MCF 10A (cell line): ENCODE measurements at regions not wholly inside any gene's neighbourhood (a gene's known extent, or its start where the extent isn't known, plus 50 kb on each side); places are given as distances from the start of the nearest gene placed in this dataset.

ENCODE experiments used
- BruUV-seq: library from RNA; stranded (reverse); fragments of 400-500 nt; replicated peaks from 2 replicates; lab custom pipeline; 2021; lab: Mats Ljungman, UMichigan
- CTCF ChIA-PET: fragments of 300-600 bp; sonication (Branson Sonifier 250); formaldehyde crosslinking; extraction: SDS; loops from one replicate; lab custom pipeline; 2021; ENCODE audit warnings: antibody characterized with exemption, inconsistent platforms; lab: Yijun Ruan, JAX
- POLR2A ChIA-PET: fragments of 300-600, 350-650 bp; sonication (Branson Sonifier 250); formaldehyde crosslinking; extraction: SDS; loops from one replicate; lab custom pipeline; 2020; ENCODE audit warnings: antibody characterized with exemption, inconsistent platforms; lab: Yijun Ruan, JAX
- DNase-seq: peaks from one replicate; pipeline ENCODE4 v3.0.0-alpha.2; 2018; ENCODE audit not compliant: unreplicated experiment
- H3K27ac Mint-ChIP-seq: one replicate; pipeline ENCODE4 v1.8.0; 2022; ENCODE audit warnings: mild to moderate bottlenecking, low read depth, mixed read lengths; ENCODE audit not compliant: unreplicated experiment
- H3K27me3 Mint-ChIP-seq: one replicate; pipeline ENCODE4 v1.8.0; 2022; ENCODE audit warnings: mixed read lengths; ENCODE audit not compliant: insufficient read depth, unreplicated experiment
- H3K36me3 Mint-ChIP-seq: one replicate; pipeline ENCODE4 v1.8.0; 2022; ENCODE audit warnings: mild to moderate bottlenecking, moderate library complexity, mixed read lengths; ENCODE audit not compliant: insufficient read depth, unreplicated experiment
- H3K4me1 Mint-ChIP-seq: one replicate; pipeline ENCODE4 v1.8.0; 2022; ENCODE audit warnings: mixed read lengths; ENCODE audit not compliant: insufficient read depth, unreplicated experiment
- H3K4me3 Mint-ChIP-seq: one replicate; pipeline ENCODE4 v1.8.0; 2022; ENCODE audit warnings: mild to moderate bottlenecking, moderate library complexity, mixed read lengths; ENCODE audit not compliant: unreplicated experiment
- H3K9me3 Mint-ChIP-seq: one replicate; pipeline ENCODE4 v1.8.0; 2022; ENCODE audit warnings: mixed read lengths; ENCODE audit not compliant: unreplicated experiment
- CTCF ChIP-seq: fragments of 200-600 bp; IDR thresholded peaks from one replicate; pipeline ENCODE4 v1.8.0; 2022; ENCODE audit warnings: antibody characterized with exemption, mild to moderate bottlenecking; ENCODE audit not compliant: unreplicated experiment
- intact Hi-C: fragments of 100-400 bp; cut with micrococcal nuclease; formaldehyde crosslinking; loops from 2 replicates; pipeline ENCODE4 v1.14.1; 2022

GRCh38 chr3:130256821-130257340, 88.6 kb upstream of the COL6A5 start:
- no peak for DNase-seq
- ChIA-PET CTCF (interaction anchor here (0.6 to 1.0 kb wide), 2 partner anchors 131 to 1782 kb away, joined by 3 read pairs; no protein-coding TSS in a partner anchor), POLR2A (no interaction called here)
- H3K4me3 Mint-ChIP-seq = no peak overlapping the region
- intact Hi-C loops = no loop called here
- no peaks in the 10 kb centered on the region for H3K36me3 Mint-ChIP-seq
- no peak for TF ChIP-seq CTCF
- no peak overlapping the region for H3K27ac Mint-ChIP-seq
- H3K27me3 Mint-ChIP-seq = no peaks in the 10 kb centered on the region
- H3K4me1 Mint-ChIP-seq = peaks cover 7% of the 10 kb centered on the region
- no peaks in the 10 kb centered on the region for H3K9me3 Mint-ChIP-seq
- no TSS peak for BruUV-seq

GRCh38 chr3:130258532-130258952, 86.9 kb upstream of the COL6A5 start:
- POLR2A ChIA-PET = no interaction called here
- Mint-ChIP-seq H3K27me3 (no peaks in the 10 kb centered on the region), H3K4me3 (no peak overlapping the region), H3K27ac (no peak overlapping the region), H3K4me1 (peaks cover 7% of the 10 kb centered on the region), H3K9me3 (no peaks in the 10 kb centered on the region), H3K36me3 (no peaks in the 10 kb centered on the region)
- BruUV-seq = no TSS peak
- no peak for TF ChIP-seq CTCF
- CTCF ChIA-PET = interaction anchor here (0.7 to 2.4 kb wide), 2 partner anchors 18 to 1776 kb away, joined by 4 to 10 read pairs; partner anchors contain the start of gene CPNE4
- intact Hi-C loops = no loop called here
- peak; percentile 62 for DNase-seq

GRCh38 chr3:130259166-130259874, 86.2 kb upstream of the COL6A5 start:
- peaks cover 7% of the 10 kb centered on the region for H3K4me1 Mint-ChIP-seq
- no peaks in the 10 kb centered on the region for H3K27me3 Mint-ChIP-seq
- H3K27ac Mint-ChIP-seq = no peak overlapping the region
- no peak for DNase-seq
- POLR2A ChIA-PET = interaction anchor here (0.8 kb wide), 1 partner anchor 14 kb away, joined by 3 read pairs; no protein-coding TSS in a partner anchor
- no peaks in the 10 kb centered on the region for H3K36me3 Mint-ChIP-seq
- CTCF ChIA-PET = interaction anchor here (0.7 to 2.4 kb wide), 2 partner anchors 17 to 1776 kb away, joined by 4 to 10 read pairs; partner anchors contain the start of gene CPNE4
- intact Hi-C loops = no loop called here
- H3K9me3 Mint-ChIP-seq = no peaks in the 10 kb centered on the region
- no TSS peak for BruUV-seq
- no peak overlapping the region for H3K4me3 Mint-ChIP-seq
- no peak for TF ChIP-seq CTCF

- H3K36me3 Mint-ChIP-seq = no peaks in the 10 kb centered on the region
- H3K4me3 Mint-ChIP-seq = no peak overlapping the region
These were observed 84.6 kb upstream of the COL6A5 start for GRCh38 chr3:130260918-130261317.

More at GRCh38 chr3:130260918-130261317, 84.6 kb upstream of the COL6A5 start:
- no peak for DNase-seq
- Mint-ChIP-seq H3K4me1 (peaks cover 7% of the 10 kb centered on the region), H3K27me3 (no peaks in the 10 kb centered on the region), H3K9me3 (no peaks in the 10 kb centered on the region), H3K27ac (no peak overlapping the region)
- intact Hi-C loops = no loop called here
- ChIA-PET CTCF (interaction anchor here (0.6 to 2.4 kb wide), 3 partner anchors 11 to 16 kb away, joined by 3 to 10 read pairs (median 5); no protein-coding TSS in a partner anchor), POLR2A (interaction anchor here (1.0 kb wide), 1 partner anchor 464 kb away, joined by 3 read pairs; no protein-coding TSS in a partner anchor)
- no TSS peak for BruUV-seq
- TF ChIP-seq CTCF = no peak
